Transverse colon (tissue), 4 donors: ENCODE measurements at regions not wholly inside any gene's neighbourhood (a gene's known extent, or its start where the extent isn't known, plus 50 kb on each side); places are given as distances from the start of the nearest gene placed in this dataset.

Experiments used
- DNase-seq: peaks from one replicate; pipeline ENCODE4 v3.0.0-alpha.2; 2019
- H3K27ac ChIP-seq, 4 donors: fragments of 200-600 bp; sonication (generic); 2 replicates each; pipeline ENCODE4 v1.5.1; 2016 to 2018; ENCODE audit warnings: inconsistent platforms in 4 of 4
- H3K27me3 ChIP-seq: fragments of 200-600 bp; sonication (generic); 2 replicates; pipeline ENCODE4 v1.5.1; 2017; ENCODE audit warnings: inconsistent platforms
- H3K36me3 ChIP-seq, 4 donors: fragments of 200-600 bp; sonication (generic); 2 replicates each; pipeline ENCODE4 v1.5.1; 2017 to 2019; ENCODE audit warnings: inconsistent platforms in 4 of 4
- H3K4me1 ChIP-seq, 4 donors: fragments of 200-600 bp; sonication (generic); 2 replicates each; pipeline ENCODE4 v1.5.1; 2017 to 2020; ENCODE audit warnings: inconsistent platforms in 4 of 4
- H3K4me3 ChIP-seq, 4 donors: fragments of 200-600 bp; sonication (generic); 1 replicate in 1 of 4; 2 replicates in 3 of 4; pipeline versions ENCODE4 v1.5.1 to v1.6.1; 2017 to 2019; ENCODE audit warnings: inconsistent platforms in 4 of 4
- H3K9me3 ChIP-seq, 2 donors: fragments of 200-600 bp; sonication (generic); 2 replicates each; pipeline ENCODE4 v1.5.1; 2017 to 2019; ENCODE audit warnings: inconsistent platforms in 2 of 2
- EP300 ChIP-seq: sonication (generic); formaldehyde crosslinking; IDR thresholded peaks from one replicate; pipeline ENCODE4 v1.6.1; 2017; ENCODE audit warnings: antibody characterized with exemption, low read depth
- POLR2A ChIP-seq: fragments of 450-650 bp; IDR thresholded peaks from one replicate; pipeline ENCODE4 v1.6.1; 2016; ENCODE audit warnings: antibody characterized with exemption, mild to moderate bottlenecking, moderate library complexity
- POLR2AphosphoS5 ChIP-seq, 3 donors: sonication (generic); formaldehyde crosslinking; IDR thresholded peaks; one replicate each; pipeline ENCODE4 v1.6.1; 2016; ENCODE audit warnings: antibody characterized with exemption in 3 of 3
- WGBS, 2 donors: methylation state at CpG; one replicate each; pipeline ENCODE4 v1.1.5; 2018; ENCODE audit warnings: low coverage in 1 of 2; 5-methylcytosine and 5-hydroxymethylcytosine counted together
- in situ Hi-C, 4 donors: fragments of 200-750 bp; cut with MboI; loops; one replicate each; pipeline versions ENCODE4 v1.15.0 to v1.15.1; 2017; ENCODE audit warnings: low sequenced_read_pairs in 3 of 4, low pct_ligation_motif_present in 1 of 4, low pct_unique_long_range_greater_than_20kb in 1 of 4
- intact Hi-C: fragments of 100-400 bp; cut with DNase I; formaldehyde crosslinking; loops from one replicate; pipeline ENCODE4 v1.15.1; 2023; ENCODE audit warnings: low total_unique reads
- TF ChIP-seq, protein P1 (sequence below), 5 experiments: fragments of 200-600 bp in 3 of 5; fragments of 450-650 bp in 2 of 5; sonication (generic) in 3 of 5; IDR thresholded peaks; 1 replicate in 2 of 5; 2 replicates in 3 of 5; pipeline ENCODE4 v1.5.1; 2016 to 2017; ENCODE audit warnings: antibody characterized with exemption in 5 of 5, inconsistent platforms in 3 of 5, mild to moderate bottlenecking in 2 of 5, moderate library complexity in 1 of 5

DNA sequence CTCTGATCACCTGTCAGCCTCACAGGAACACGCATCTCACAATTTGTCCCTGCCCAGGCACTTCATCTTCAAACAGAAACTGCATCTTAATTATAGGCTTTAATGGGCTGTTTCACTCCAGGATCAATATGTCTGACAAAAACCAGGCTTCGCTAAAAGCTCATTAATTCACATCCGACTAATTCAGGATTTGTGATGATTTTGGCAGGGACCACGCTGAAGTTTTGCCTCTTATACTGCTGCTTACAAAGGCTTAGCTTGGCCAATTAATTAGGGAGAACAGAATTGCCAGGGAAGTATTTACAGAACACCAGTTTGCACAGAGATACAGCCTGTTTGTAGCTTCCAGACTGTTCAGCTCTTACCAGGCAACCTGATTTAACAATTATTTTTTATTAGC is 541.0 kb upstream of the SPTLC3 start:
- in situ Hi-C loops (no loop called here), intact Hi-C loops (no loop called here)

DNA sequence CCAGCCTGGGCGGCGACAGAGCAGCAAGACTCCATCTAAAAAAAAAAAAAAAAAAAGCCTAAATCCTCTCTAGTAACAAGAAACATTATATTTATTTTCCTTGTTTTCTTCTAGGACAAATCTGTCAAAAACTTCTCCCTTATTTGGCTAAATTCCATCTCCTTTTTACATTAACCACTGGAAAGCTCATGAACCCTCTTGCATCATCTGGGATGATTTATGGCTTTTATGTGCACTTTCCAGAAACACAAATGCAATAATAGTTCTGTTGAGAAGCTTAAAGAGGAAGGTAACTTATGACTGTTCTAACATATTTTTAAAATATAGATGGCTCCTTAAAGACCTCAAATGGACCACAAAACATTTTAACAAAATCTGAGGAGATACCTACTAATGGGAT is 526.1 kb upstream of the SPTLC3 start:
- in situ Hi-C loops (no loop called here), intact Hi-C loops (no loop called here)
- TF ChIP-seq POLR2AphosphoS5 (IDR thresholded peaks at IDR 0.05): no peak
- no peak for TF ChIP-seq EP300
- TF ChIP-seq POLR2A: no peak
- TF ChIP-seq, protein P1, sequence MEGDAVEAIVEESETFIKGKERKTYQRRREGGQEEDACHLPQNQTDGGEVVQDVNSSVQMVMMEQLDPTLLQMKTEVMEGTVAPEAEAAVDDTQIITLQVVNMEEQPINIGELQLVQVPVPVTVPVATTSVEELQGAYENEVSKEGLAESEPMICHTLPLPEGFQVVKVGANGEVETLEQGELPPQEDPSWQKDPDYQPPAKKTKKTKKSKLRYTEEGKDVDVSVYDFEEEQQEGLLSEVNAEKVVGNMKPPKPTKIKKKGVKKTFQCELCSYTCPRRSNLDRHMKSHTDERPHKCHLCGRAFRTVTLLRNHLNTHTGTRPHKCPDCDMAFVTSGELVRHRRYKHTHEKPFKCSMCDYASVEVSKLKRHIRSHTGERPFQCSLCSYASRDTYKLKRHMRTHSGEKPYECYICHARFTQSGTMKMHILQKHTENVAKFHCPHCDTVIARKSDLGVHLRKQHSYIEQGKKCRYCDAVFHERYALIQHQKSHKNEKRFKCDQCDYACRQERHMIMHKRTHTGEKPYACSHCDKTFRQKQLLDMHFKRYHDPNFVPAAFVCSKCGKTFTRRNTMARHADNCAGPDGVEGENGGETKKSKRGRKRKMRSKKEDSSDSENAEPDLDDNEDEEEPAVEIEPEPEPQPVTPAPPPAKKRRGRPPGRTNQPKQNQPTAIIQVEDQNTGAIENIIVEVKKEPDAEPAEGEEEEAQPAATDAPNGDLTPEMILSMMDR (IDR thresholded peaks at IDR 0.05): no peak
- no peaks in the 10 kb centered on the region for H3K27me3 ChIP-seq
- no peak for DNase-seq
- 52 to 84% methylated on average over 2 of the region's 2 CpGs for WGBS, 2 donors
- H3K27ac ChIP-seq: no peak overlapping the region
- H3K4me3 ChIP-seq: no peak overlapping the region
- H3K9me3 ChIP-seq: no peaks in the 10 kb centered on the region
- no peaks in the 10 kb centered on the region for H3K36me3 ChIP-seq
- no peaks in the 10 kb centered on the region for H3K4me1 ChIP-seq

More for the DNA sequence above, 541.0 kb upstream of the SPTLC3 start:
- no peak for DNase-seq
- Histone ChIP-seq H3K27ac (no peak overlapping the region), H3K27me3 (no peaks in the 10 kb centered on the region), H3K4me3 (no peak overlapping the region), H3K4me1 (peaks cover 0 to 3% (median 0%) of the 10 kb centered on the region in 4 donors), H3K9me3 (no peaks in the 10 kb centered on the region), H3K36me3 (no peaks in the 10 kb centered on the region)
- TF ChIP-seq POLR2A: no peak
- TF ChIP-seq, protein P1 (IDR thresholded peaks at IDR 0.05): no peak
- no peak for TF ChIP-seq EP300
- TF ChIP-seq POLR2AphosphoS5 (IDR thresholded peaks at IDR 0.05): no peak
- 64 to 82% methylated on average over 4 of the region's 4 CpGs for WGBS, 2 donors

GRCh38 chr20:12502443-12502842 is 506.3 kb upstream of the SPTLC3 start:
- Histone ChIP-seq H3K4me3 (no peak overlapping the region), H3K4me1 (no peaks in the 10 kb centered on the region), H3K27me3 (no peaks in the 10 kb centered on the region), H3K9me3 (no peaks in the 10 kb centered on the region), H3K27ac (no peak overlapping the region), H3K36me3 (no peaks in the 10 kb centered on the region)
- in situ Hi-C loops (no loop called here), intact Hi-C loops (no loop called here)
- TF ChIP-seq, protein P1 (IDR thresholded peaks at IDR 0.05): no peak
- TF ChIP-seq POLR2A: no peak
- TF ChIP-seq EP300: no peak
- no peak for DNase-seq
- 58 to 63% methylated on average over 2 of the region's 2 CpGs for WGBS, 2 donors

DNA sequence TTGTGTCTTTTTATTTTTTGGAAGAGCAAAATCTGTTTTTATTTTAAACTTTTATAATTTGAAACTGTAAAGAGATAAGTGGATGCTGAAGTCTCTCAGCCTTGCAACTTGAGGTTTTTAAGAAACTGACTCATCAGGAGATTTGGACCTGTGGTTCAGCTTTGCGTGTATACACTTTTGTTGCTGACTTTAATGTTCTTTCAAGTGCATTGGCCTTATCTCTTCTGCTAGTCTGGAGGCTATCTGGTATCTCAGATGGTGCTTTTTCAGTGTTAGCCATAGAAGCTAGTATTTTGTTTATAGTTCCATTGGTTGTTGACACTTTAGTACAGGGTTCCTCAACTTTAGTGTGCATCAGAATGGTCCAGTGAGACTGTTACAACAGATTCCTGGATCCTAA is 504.0 kb upstream of the SPTLC3 start:
- in situ Hi-C loops: no loop called here
- WGBS, 2 donors: 75 to 78% methylated on average over 1 of the region's 1 CpG
- Histone ChIP-seq H3K27ac (no peak overlapping the region), H3K9me3 (no peaks in the 10 kb centered on the region), H3K36me3 (no peaks in the 10 kb centered on the region), H3K27me3 (no peaks in the 10 kb centered on the region), H3K4me1 (no peaks in the 10 kb centered on the region), H3K4me3 (no peak overlapping the region)
- intact Hi-C loops: no loop called here
- TF ChIP-seq, protein P1 (IDR thresholded peaks at IDR 0.05): no peak
- no peak for TF ChIP-seq POLR2AphosphoS5 (IDR thresholded peaks at IDR 0.05)
- no peak for TF ChIP-seq POLR2A
- no peak for TF ChIP-seq EP300
- DNase-seq: no peak
